ENCODE measurements at regions not wholly inside any gene's neighbourhood (a gene's known extent, or its start where the extent isn't known, plus 50 kb on each side); places are given as distances from the start of the nearest gene placed in this dataset.

- no peaks in the 10 kb centered on the region for H3K27me3 ChIP-seq (ENCODE audit: insufficient read depth, low read length, poor library complexity)
- H2AFZ ChIP-seq (ENCODE audit: low read depth, low read length), result no peak overlapping the region
- H3K4me1 ChIP-seq (ENCODE audit: insufficient read depth, low read length), result no peaks in the 10 kb centered on the region
- H4K20me1 ChIP-seq (ENCODE audit: insufficient read depth, low read length), result no peaks in the 10 kb centered on the region
- H3K4me3 ChIP-seq (ENCODE audit: low read depth in 1 of 2, low read length in 2 of 2), result no peak overlapping the region
- no peak overlapping the region for H3K9ac ChIP-seq (ENCODE audit: low read depth, low read length)
- H3K36me3 ChIP-seq (ENCODE audit: insufficient read depth, low read length), result no peaks in the 10 kb centered on the region
- no peaks in the 10 kb centered on the region for H3K79me2 ChIP-seq (ENCODE audit: insufficient read depth, low read length)
- DNase-seq (no peak), ATAC-seq (ENCODE audit: insufficient read depth, low read depth) (no peak)
- no peak overlapping the region for H3K4me2 ChIP-seq (ENCODE audit: insufficient read depth, low read length)
- no peak overlapping the region for H3K27ac ChIP-seq (ENCODE audit: low read length)
- TF ChIP-seq CTCF (IDR thresholded peaks at IDR 0.05; ENCODE audit: borderline replicate concordance, extremely low read depth, low read length, poor library complexity, severe bottlenecking) (no peak), EZH2 (IDR thresholded peaks at IDR 0.05; ENCODE audit: borderline replicate concordance, low read depth, low read length, severe bottlenecking) (no peak)
- no peaks in the 10 kb centered on the region for H3K9me3 ChIP-seq (ENCODE audit: insufficient read depth, low read length, severe bottlenecking)
Observed at GRCh38 chr4:104941661-104942062, 205.0 kb upstream of the TET2 start.

GRCh38 chr4:104942990-104943743, 203.5 kb upstream of the TET2 start:
- Histone ChIP-seq H4K20me1 (ENCODE audit: insufficient read depth, low read length) (no peaks in the 10 kb centered on the region), H3K36me3 (ENCODE audit: insufficient read depth, low read length) (no peaks in the 10 kb centered on the region), H3K79me2 (ENCODE audit: insufficient read depth, low read length) (no peaks in the 10 kb centered on the region), H3K27me3 (ENCODE audit: insufficient read depth, low read length, poor library complexity) (no peaks in the 10 kb centered on the region), H3K9ac (ENCODE audit: low read depth, low read length) (no peak overlapping the region), H3K9me3 (ENCODE audit: insufficient read depth, low read length, severe bottlenecking) (no peaks in the 10 kb centered on the region), H2AFZ (ENCODE audit: low read depth, low read length) (no peak overlapping the region), H3K4me1 (ENCODE audit: insufficient read depth, low read length) (no peaks in the 10 kb centered on the region), H3K4me2 (ENCODE audit: insufficient read depth, low read length) (no peak overlapping the region), H3K4me3 (ENCODE audit: low read depth in 1 of 2, low read length in 2 of 2) (no peak overlapping the region), H3K27ac (ENCODE audit: low read length) (no peak overlapping the region)
- ATAC-seq (ENCODE audit: insufficient read depth, low read depth), result no peak
- no peak for DNase-seq
- no peak for TF ChIP-seq CTCF (IDR thresholded peaks at IDR 0.05; ENCODE audit: borderline replicate concordance, extremely low read depth, low read length, poor library complexity, severe bottlenecking)
- no peak for TF ChIP-seq EZH2 (IDR thresholded peaks at IDR 0.05; ENCODE audit: borderline replicate concordance, low read depth, low read length, severe bottlenecking)

GRCh38 chr4:104944596-104944995, 202.1 kb upstream of the TET2 start:
- Histone ChIP-seq H3K27ac (ENCODE audit: low read length) (no peak overlapping the region), H2AFZ (ENCODE audit: low read depth, low read length) (no peak overlapping the region), H3K9ac (ENCODE audit: low read depth, low read length) (no peak overlapping the region), H3K4me1 (ENCODE audit: insufficient read depth, low read length) (no peaks in the 10 kb centered on the region), H3K27me3 (ENCODE audit: insufficient read depth, low read length, poor library complexity) (no peaks in the 10 kb centered on the region), H3K36me3 (ENCODE audit: insufficient read depth, low read length) (no peaks in the 10 kb centered on the region), H4K20me1 (ENCODE audit: insufficient read depth, low read length) (no peaks in the 10 kb centered on the region), H3K79me2 (ENCODE audit: insufficient read depth, low read length) (no peaks in the 10 kb centered on the region), H3K4me3 (ENCODE audit: low read depth in 1 of 2, low read length in 2 of 2) (no peak overlapping the region), H3K9me3 (ENCODE audit: insufficient read depth, low read length, severe bottlenecking) (no peaks in the 10 kb centered on the region), H3K4me2 (ENCODE audit: insufficient read depth, low read length) (no peak overlapping the region)
- DNase-seq (no peak), ATAC-seq (ENCODE audit: insufficient read depth, low read depth) (no peak)
- no peak for TF ChIP-seq CTCF (IDR thresholded peaks at IDR 0.05; ENCODE audit: borderline replicate concordance, extremely low read depth, low read length, poor library complexity, severe bottlenecking)
- no peak for TF ChIP-seq EZH2 (IDR thresholded peaks at IDR 0.05; ENCODE audit: borderline replicate concordance, low read depth, low read length, severe bottlenecking)

Data from DND-41 (cell line).